HepG2 (cell line): ENCODE measurements at regions not wholly inside any gene's neighbourhood (a gene's known extent, or its start where the extent isn't known, plus 50 kb on each side); places are given as distances from the start of the nearest gene placed in this dataset.

ENCODE experiments used
- EZH2 ChIP-seq: conservative IDR thresholded peaks from 2 replicates; pipeline ENCODE4 v1.6.1; 2012; ENCODE audit warnings: mild to moderate bottlenecking, low read depth, low read length, moderate library complexity
- NCOA5 ChIP-seq: sonication (generic); formaldehyde crosslinking; IDR thresholded peaks from 2 replicates; pipeline ENCODE4 v1.4.0; 2020; ENCODE audit warnings: missing genetic modification reagents
- NFIB ChIP-seq: sonication (generic); formaldehyde crosslinking; IDR thresholded peaks from 2 replicates; pipeline ENCODE4 v1.9.0; 2021; ENCODE audit warnings: missing genetic modification reagents, mild to moderate bottlenecking, borderline replicate concordance
- POLR2A ChIP-seq, 2 experiments: IDR thresholded peaks; 2 replicates each; pipeline ENCODE4 v1.6.1; 2011; ENCODE audit warnings: low read depth in 2 of 2, low read length in 2 of 2, mild to moderate bottlenecking in 1 of 2, moderate library complexity in 1 of 2; ENCODE audit not compliant: insufficient read depth in 1 of 2
- RNF2 ChIP-seq: fragments of 450-650 bp; conservative IDR thresholded peaks from 2 replicates; pipeline ENCODE4 v1.6.1; 2016; ENCODE audit warnings: low read depth
- SALL2 ChIP-seq: sonication (generic); formaldehyde crosslinking; IDR thresholded peaks from 2 replicates; pipeline ENCODE4 v1.8.1; 2023; ENCODE audit warnings: mild to moderate bottlenecking, missing genetic modification reagents, inconsistent platforms
- SOX6 ChIP-seq, 2 experiments: fragments of 450-650 bp in 1 of 2; sonication (generic) in 1 of 2; formaldehyde crosslinking in 1 of 2; IDR thresholded peaks; 2 replicates each; pipeline versions ENCODE4 v1.4.0 to v1.6.1; 2017 to 2020; ENCODE audit warnings: antibody characterized with exemption in 1 of 2, mild to moderate bottlenecking in 1 of 2, missing genetic modification reagents in 1 of 2
- YY1 ChIP-seq: IDR thresholded peaks from 2 replicates; pipeline ENCODE4 v1.6.1; 2011; ENCODE audit warnings: low read length, low read depth, moderate library complexity, mild to moderate bottlenecking; ENCODE audit not compliant: insufficient read depth, insufficient replicate concordance
- ZBTB21 ChIP-seq: sonication (generic); formaldehyde crosslinking; IDR thresholded peaks from 2 replicates; pipeline ENCODE4 v1.4.0; 2020; ENCODE audit warnings: missing genetic modification reagents
- ZFP36L2 ChIP-seq: sonication (generic); formaldehyde crosslinking; IDR thresholded peaks from 2 replicates; pipeline ENCODE4 v1.4.0; 2020; ENCODE audit warnings: missing genetic modification reagents
- ZNF569 ChIP-seq: sonication (generic); formaldehyde crosslinking; IDR thresholded peaks from 2 replicates; pipeline ENCODE4 v1.5.0; 2020; ENCODE audit warnings: mild to moderate bottlenecking, missing genetic modification reagents, moderate library complexity, borderline replicate concordance
- ZNF570 ChIP-seq: sonication (generic); formaldehyde crosslinking; IDR thresholded peaks from 2 replicates; pipeline ENCODE4 v1.4.0; 2020; ENCODE audit warnings: mild to moderate bottlenecking, missing genetic modification reagents, borderline replicate concordance
- TF ChIP-seq, protein P1 (sequence below): sonication (generic); formaldehyde crosslinking; IDR thresholded peaks from 2 replicates; pipeline ENCODE4 v1.5.0; 2020; ENCODE audit warnings: mild to moderate bottlenecking, missing genetic modification reagents, moderate library complexity
- TF ChIP-seq, protein P2 (sequence below): sonication (generic); formaldehyde crosslinking; IDR thresholded peaks from 2 replicates; pipeline ENCODE4 v1.4.0; 2020; ENCODE audit warnings: mild to moderate bottlenecking, missing genetic modification reagents

- TF ChIP-seq SOX6 (IDR thresholded peaks at IDR 0.05) (no peak), SOX6 (CRISPR knock-in tag; IDR thresholded peaks at IDR 0.05) (no peak), ZNF570 (CRISPR knock-in tag) (no peak), YY1 (no peak), ZBTB21 (CRISPR knock-in tag) (no peak), ZFP36L2 (no peak), EZH2 (no peak), ZNF569 (CRISPR knock-in tag) (no peak), NCOA5 (no peak), POLR2A (IDR thresholded peaks at IDR 0.05; ENCODE audit: insufficient read depth in 1 of 2, low read depth in 2 of 2, low read length in 2 of 2) (no peak), NFIB (no peak), RNF2 (no peak), SALL2 (CRISPR knock-in tag) (no peak)
- TF ChIP-seq, protein P1, sequence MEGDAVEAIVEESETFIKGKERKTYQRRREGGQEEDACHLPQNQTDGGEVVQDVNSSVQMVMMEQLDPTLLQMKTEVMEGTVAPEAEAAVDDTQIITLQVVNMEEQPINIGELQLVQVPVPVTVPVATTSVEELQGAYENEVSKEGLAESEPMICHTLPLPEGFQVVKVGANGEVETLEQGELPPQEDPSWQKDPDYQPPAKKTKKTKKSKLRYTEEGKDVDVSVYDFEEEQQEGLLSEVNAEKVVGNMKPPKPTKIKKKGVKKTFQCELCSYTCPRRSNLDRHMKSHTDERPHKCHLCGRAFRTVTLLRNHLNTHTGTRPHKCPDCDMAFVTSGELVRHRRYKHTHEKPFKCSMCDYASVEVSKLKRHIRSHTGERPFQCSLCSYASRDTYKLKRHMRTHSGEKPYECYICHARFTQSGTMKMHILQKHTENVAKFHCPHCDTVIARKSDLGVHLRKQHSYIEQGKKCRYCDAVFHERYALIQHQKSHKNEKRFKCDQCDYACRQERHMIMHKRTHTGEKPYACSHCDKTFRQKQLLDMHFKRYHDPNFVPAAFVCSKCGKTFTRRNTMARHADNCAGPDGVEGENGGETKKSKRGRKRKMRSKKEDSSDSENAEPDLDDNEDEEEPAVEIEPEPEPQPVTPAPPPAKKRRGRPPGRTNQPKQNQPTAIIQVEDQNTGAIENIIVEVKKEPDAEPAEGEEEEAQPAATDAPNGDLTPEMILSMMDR (CRISPR knock-in tag), result no peak
- TF ChIP-seq, protein P2, sequence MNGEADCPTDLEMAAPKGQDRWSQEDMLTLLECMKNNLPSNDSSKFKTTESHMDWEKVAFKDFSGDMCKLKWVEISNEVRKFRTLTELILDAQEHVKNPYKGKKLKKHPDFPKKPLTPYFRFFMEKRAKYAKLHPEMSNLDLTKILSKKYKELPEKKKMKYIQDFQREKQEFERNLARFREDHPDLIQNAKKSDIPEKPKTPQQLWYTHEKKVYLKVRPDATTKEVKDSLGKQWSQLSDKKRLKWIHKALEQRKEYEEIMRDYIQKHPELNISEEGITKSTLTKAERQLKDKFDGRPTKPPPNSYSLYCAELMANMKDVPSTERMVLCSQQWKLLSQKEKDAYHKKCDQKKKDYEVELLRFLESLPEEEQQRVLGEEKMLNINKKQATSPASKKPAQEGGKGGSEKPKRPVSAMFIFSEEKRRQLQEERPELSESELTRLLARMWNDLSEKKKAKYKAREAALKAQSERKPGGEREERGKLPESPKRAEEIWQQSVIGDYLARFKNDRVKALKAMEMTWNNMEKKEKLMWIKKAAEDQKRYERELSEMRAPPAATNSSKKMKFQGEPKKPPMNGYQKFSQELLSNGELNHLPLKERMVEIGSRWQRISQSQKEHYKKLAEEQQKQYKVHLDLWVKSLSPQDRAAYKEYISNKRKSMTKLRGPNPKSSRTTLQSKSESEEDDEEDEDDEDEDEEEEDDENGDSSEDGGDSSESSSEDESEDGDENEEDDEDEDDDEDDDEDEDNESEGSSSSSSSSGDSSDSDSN (CRISPR knock-in tag), result no peak
Observed at GRCh38 chr2:16860627-16861026, 195.0 kb upstream of the CYRIA start.
